ENCODE measurements at regions not wholly inside any gene's neighbourhood (a gene's known extent, or its start where the extent isn't known, plus 50 kb on each side); places are given as distances from the start of the nearest gene placed in this dataset.
"Not testable (repeated sequence)": the region's sequence is repeated elsewhere in the genome, so short reads cannot be mapped to it uniquely, and the experiment has no call there.

GRCh38 chr18:42330296-42330695, 375.3 kb downstream of the PIK3C3 start:
- no peak for TF ChIP-seq CTCF (IDR thresholded peaks at IDR 0.05; ENCODE audit: insufficient read depth, low read depth, low read length, missing control alignments)
- DNase-seq (ENCODE audit: low read depth): no peak

DNA sequence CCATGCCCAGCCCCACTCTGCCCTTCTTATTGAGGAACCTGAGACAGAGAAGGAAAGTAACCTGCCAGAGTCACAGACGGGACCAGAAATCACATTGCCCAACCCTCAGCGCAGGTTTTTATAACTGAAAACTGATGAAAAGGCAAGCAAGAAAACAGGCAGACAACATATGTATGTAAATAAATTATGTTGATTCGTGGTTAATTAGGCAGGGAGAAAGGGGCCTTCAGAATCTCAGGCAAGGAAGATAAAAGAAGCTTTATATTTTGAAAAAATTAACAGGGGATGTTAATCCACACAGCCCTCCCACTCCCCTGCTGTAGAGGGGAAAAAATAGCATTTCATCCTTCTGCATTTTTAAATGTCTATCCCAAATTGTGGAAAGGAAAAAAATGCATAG, 378.5 kb downstream of the PIK3C3 start:
- DNase-seq (ENCODE audit: low read depth): no peak
- H3K4me3 ChIP-seq (ENCODE audit: low read depth, low read length): no peak overlapping the region
- TF ChIP-seq CTCF (IDR thresholded peaks at IDR 0.05; ENCODE audit: insufficient read depth, low read depth, low read length, missing control alignments): no peak

More at GRCh38 chr18:42330296-42330695, 375.3 kb downstream of the PIK3C3 start:
- H3K4me3 ChIP-seq (ENCODE audit: low read depth, low read length): no peak overlapping the region

- no peak for TF ChIP-seq CTCF (IDR thresholded peaks at IDR 0.05; ENCODE audit: insufficient read depth, low read depth, low read length, missing control alignments)
These were observed 379.9 kb downstream of the PIK3C3 start for GRCh38 chr18:42334931-42335330.

GRCh38 chr18:42336139-42336538, 381.1 kb downstream of the PIK3C3 start:
- H3K4me3 ChIP-seq (ENCODE audit: low read depth, low read length): no peak overlapping the region
- TF ChIP-seq CTCF (IDR thresholded peaks at IDR 0.05; ENCODE audit: insufficient read depth, low read depth, low read length, missing control alignments): no peak

More at GRCh38 chr18:42334931-42335330, 379.9 kb downstream of the PIK3C3 start:
- H3K4me3 ChIP-seq (ENCODE audit: low read depth, low read length): no peak overlapping the region
- DNase-seq (ENCODE audit: low read depth): no peak

DNA sequence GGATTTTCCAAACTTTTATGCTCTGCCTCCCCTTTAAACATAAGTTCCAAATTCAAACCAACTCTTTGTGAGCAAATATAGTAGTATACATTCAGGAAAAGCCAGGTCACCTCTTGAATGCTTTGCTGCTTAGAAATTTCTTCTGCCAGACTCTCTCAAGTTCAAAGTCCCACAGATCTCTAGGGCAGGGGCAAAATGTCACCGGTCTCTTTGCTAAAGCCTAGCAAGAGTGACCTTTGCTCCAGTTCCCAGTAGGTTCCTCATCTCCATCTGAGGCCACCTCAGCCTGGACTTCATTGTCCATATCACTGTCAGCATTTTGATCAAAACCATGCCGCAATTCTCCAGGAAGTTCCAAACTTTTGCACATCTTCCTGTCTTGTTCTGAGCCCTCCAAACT, 382.3 kb downstream of the PIK3C3 start:
- H3K4me3 ChIP-seq (ENCODE audit: low read depth, low read length); DNase-seq (ENCODE audit: low read depth): not testable (repeated sequence)

More at GRCh38 chr18:42336139-42336538, 381.1 kb downstream of the PIK3C3 start:
- DNase-seq (ENCODE audit: low read depth): no peak

GRCh38 chr18:42338683-42339082, 383.6 kb downstream of the PIK3C3 start:
- no peak for TF ChIP-seq CTCF (IDR thresholded peaks at IDR 0.05; ENCODE audit: insufficient read depth, low read depth, low read length, missing control alignments)
- DNase-seq (ENCODE audit: low read depth): no peak
- no peak overlapping the region for H3K4me3 ChIP-seq (ENCODE audit: low read depth, low read length)

DNA sequence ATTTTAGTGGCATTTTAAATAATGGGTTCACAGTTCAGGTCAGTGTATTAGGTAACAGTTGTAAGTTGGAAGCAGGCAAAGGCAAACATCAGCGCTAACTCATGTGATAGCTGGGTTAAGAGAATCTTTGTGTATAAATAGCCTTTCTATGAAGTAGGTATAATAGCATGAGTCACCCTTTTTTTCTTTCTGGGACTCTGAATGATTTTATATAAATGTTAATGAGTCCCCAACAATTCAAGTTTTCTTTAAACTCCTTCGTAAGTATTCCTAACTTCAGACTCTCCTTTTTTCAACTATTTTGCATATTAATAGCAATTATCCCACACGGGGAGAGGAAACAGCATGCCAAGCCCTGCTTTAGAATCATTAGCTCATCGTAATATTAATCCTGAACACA, 384.3 kb downstream of the PIK3C3 start:
- DNase-seq (ENCODE audit: low read depth): no peak
- H3K4me3 ChIP-seq (ENCODE audit: low read depth, low read length): no peak overlapping the region
- TF ChIP-seq CTCF (IDR thresholded peaks at IDR 0.05; ENCODE audit: insufficient read depth, low read depth, low read length, missing control alignments): no peak
